Naive thymus-derived CD4-positive, alpha-beta T cell (primary cell): ENCODE measurements at regions not wholly inside any gene's neighbourhood (a gene's known extent, or its start where the extent isn't known, plus 50 kb on each side); places are given as distances from the start of the nearest gene placed in this dataset.

Experiments used
- ATAC-seq: fragments of 150-1000 bp; cut with Tn5 transposase; 2 replicates; pipeline ENCODE4 v1.10.0; 2021; ENCODE audit warnings: mild to moderate bottlenecking, moderate library complexity
- CTCF ChIA-PET: fragments of 350-600 bp; sonication (Branson Sonifier 250); formaldehyde crosslinking; loops from one replicate; lab custom pipeline; 2021; ENCODE audit warnings: antibody characterized with exemption; lab: Charles Lee
- POLR2A ChIA-PET: fragments of 350-600 bp; sonication (Branson Sonifier 250); formaldehyde crosslinking; loops from one replicate; lab custom pipeline; 2021; ENCODE audit warnings: antibody characterized with exemption, inconsistent platforms; lab: Charles Lee
- DNase-seq, 9 donors: peaks; one replicate each; pipeline versions ENCODE4 v3.0.0 to v3.0.0-alpha.2; 2020 to 2022; ENCODE audit warnings: mixed read lengths in 1 of 9
- H3K27ac ChIP-seq: one replicate; pipeline ENCODE4 v1.7.0; 2013; ENCODE audit warnings: mild to moderate bottlenecking, low read depth, low read length, moderate library complexity
- H3K27me3 ChIP-seq, 2 donors: one replicate each; pipeline ENCODE4 v1.7.0; 2013; ENCODE audit warnings: low read length in 2 of 2, mild to moderate bottlenecking in 2 of 2, moderate library complexity in 2 of 2; ENCODE audit not compliant: control insufficient read depth in 2 of 2, insufficient read depth in 2 of 2
- H3K36me3 ChIP-seq, 3 experiments: 1 replicate in 2 of 3; 2 replicates in 1 of 3; pipeline ENCODE4 v1.7.0; 2013; ENCODE audit warnings: low read length in 3 of 3, mild to moderate bottlenecking in 3 of 3, moderate library complexity in 1 of 3; ENCODE audit not compliant: insufficient read depth in 3 of 3, control insufficient read depth in 2 of 3
- H3K4me1 ChIP-seq, 2 donors: one replicate each; pipeline ENCODE4 v1.7.0; 2013; ENCODE audit warnings: low read length in 2 of 2, mild to moderate bottlenecking in 2 of 2, moderate library complexity in 1 of 2; ENCODE audit not compliant: control insufficient read depth in 2 of 2, insufficient read depth in 2 of 2
- H3K4me3 ChIP-seq: 2 replicates; pipeline ENCODE4 v1.7.0; 2013; ENCODE audit warnings: mild to moderate bottlenecking, low read length
- H3K9me3 ChIP-seq, 3 experiments: 1 replicate in 2 of 3; 2 replicates in 1 of 3; pipeline ENCODE4 v1.7.0; 2013; ENCODE audit warnings: low read length in 3 of 3; ENCODE audit not compliant: control insufficient read depth in 2 of 3
- H3K27ac Mint-ChIP-seq, 9 donors: one replicate each; pipeline ENCODE4 v1.8.0; 2020 to 2022; ENCODE audit warnings: mixed read lengths in 9 of 9, mild to moderate bottlenecking in 8 of 9, moderate library complexity in 5 of 9, inconsistent platforms in 2 of 9
- H3K27me3 Mint-ChIP-seq, 5 donors: one replicate each; pipeline ENCODE4 v1.8.0; 2021 to 2022; ENCODE audit warnings: mixed read lengths in 5 of 5, mild to moderate bottlenecking in 1 of 5
- H3K36me3 Mint-ChIP-seq, 5 donors: one replicate each; pipeline ENCODE4 v1.8.0; 2020 to 2022; ENCODE audit warnings: mixed read lengths in 5 of 5, mild to moderate bottlenecking in 3 of 5, inconsistent platforms in 1 of 5
- H3K4me1 Mint-ChIP-seq, 7 donors: one replicate each; pipeline ENCODE4 v1.8.0; 2020 to 2022; ENCODE audit warnings: mixed read lengths in 7 of 7, mild to moderate bottlenecking in 3 of 7, inconsistent platforms in 1 of 7
- H3K4me3 Mint-ChIP-seq, 10 donors: one replicate each; pipeline ENCODE4 v1.8.0; 2020 to 2022; ENCODE audit warnings: mild to moderate bottlenecking in 10 of 10, mixed read lengths in 10 of 10, moderate library complexity in 6 of 10, inconsistent platforms in 2 of 10
- H3K9me3 Mint-ChIP-seq, 11 donors: one replicate each; pipeline ENCODE4 v1.8.0; 2020 to 2022; ENCODE audit warnings: mixed read lengths in 11 of 11, mild to moderate bottlenecking in 4 of 11, inconsistent platforms in 1 of 11, moderate library complexity in 1 of 11
- intact Hi-C, 2 donors: fragments of 100-400 bp; cut with micrococcal nuclease; formaldehyde crosslinking; loops; one replicate each; pipeline ENCODE4 v1.15.1; 2023

- ChIA-PET POLR2A (no interaction called here), CTCF (no interaction called here)
- Mint-ChIP-seq H3K9me3 (peaks cover 0 to 2% (median 0%) of the 10 kb centered on the region in 11 donors), H3K27me3 (peaks cover 0 to 10% (median 0%) of the 10 kb centered on the region in 5 donors), H3K4me3 (no peak overlapping the region), H3K36me3 (no peaks in the 10 kb centered on the region), H3K4me1 (no peaks in the 10 kb centered on the region), H3K27ac (no peak overlapping the region)
- H3K27me3 ChIP-seq: no peaks in the 10 kb centered on the region
- intact Hi-C loops: no loop called here
- no peak for DNase-seq
- no peaks in the 10 kb centered on the region for H3K4me1 ChIP-seq
- ATAC-seq: no peak
- no peaks in the 10 kb centered on the region for H3K36me3 ChIP-seq
- no peaks in the 10 kb centered on the region for H3K9me3 ChIP-seq
- no peak overlapping the region for H3K27ac ChIP-seq
- no peak overlapping the region for H3K4me3 ChIP-seq
Measured at GRCh38 chr19:31745731-31746130, 396.5 kb upstream of the TSHZ3 start.

- no peaks in the 10 kb centered on the region for H3K27me3 ChIP-seq
- ATAC-seq (no peak), DNase-seq (no peak)
- H3K4me1 ChIP-seq: no peaks in the 10 kb centered on the region
- Mint-ChIP-seq H3K27me3 (peaks cover 0 to 4% (median 0%) of the 10 kb centered on the region in 5 donors), H3K27ac (no peak overlapping the region), H3K4me3 (no peak overlapping the region), H3K9me3 (peaks cover 0 to 17% (median 0%) of the 10 kb centered on the region in 11 donors), H3K36me3 (no peaks in the 10 kb centered on the region), H3K4me1 (no peaks in the 10 kb centered on the region)
- ChIA-PET CTCF (no interaction called here), POLR2A (no interaction called here)
- H3K4me3 ChIP-seq: no peak overlapping the region
- intact Hi-C loops: no loop called here
- H3K36me3 ChIP-seq: no peaks in the 10 kb centered on the region
- H3K9me3 ChIP-seq: no peaks in the 10 kb centered on the region
- no peak overlapping the region for H3K27ac ChIP-seq
Measured at GRCh38 chr19:31749231-31749630, 400.0 kb upstream of the TSHZ3 start.

- Mint-ChIP-seq H3K9me3 (peaks cover 0 to 11% (median 3%) of the 10 kb centered on the region in 11 donors), H3K27ac (no peak overlapping the region), H3K27me3 (peaks cover 0 to 6% (median 4%) of the 10 kb centered on the region in 5 donors), H3K4me1 (no peaks in the 10 kb centered on the region), H3K36me3 (no peaks in the 10 kb centered on the region), H3K4me3 (no peak overlapping the region)
- Histone ChIP-seq H3K9me3 (peaks cover 0 to 3% (median 0%) of the 10 kb centered on the region in 3 experiments), H3K4me3 (no peak overlapping the region), H3K4me1 (no peaks in the 10 kb centered on the region), H3K27me3 (no peaks in the 10 kb centered on the region), H3K36me3 (no peaks in the 10 kb centered on the region), H3K27ac (no peak overlapping the region)
- ChIA-PET CTCF (no interaction called here), POLR2A (no interaction called here)
- intact Hi-C loops: no loop called here
- ATAC-seq (no peak), DNase-seq (no peak)
Measured at GRCh38 chr19:31759359-31759758, 410.1 kb upstream of the TSHZ3 start.

- CTCF ChIA-PET: no interaction called here
- H3K9me3 Mint-ChIP-seq: peaks cover 1 to 20% (median 11%) of the 10 kb centered on the region in 11 donors
Measured at GRCh38 chr19:31761281-31761913, 412.2 kb upstream of the TSHZ3 start.

GRCh38 chr19:31770223-31770622 lies 421.0 kb upstream of the TSHZ3 start:
- Mint-ChIP-seq H3K27ac (no peak overlapping the region), H3K4me3 (no peak overlapping the region), H3K36me3 (no peaks in the 10 kb centered on the region), H3K27me3 (peaks cover 0 to 13% (median 8%) of the 10 kb centered on the region in 5 donors), H3K4me1 (no peaks in the 10 kb centered on the region), H3K9me3 (peaks cover 0 to 14% (median 5%) of the 10 kb centered on the region in 11 donors)
- intact Hi-C loops: no loop called here
- Histone ChIP-seq H3K4me1 (no peaks in the 10 kb centered on the region), H3K36me3 (no peaks in the 10 kb centered on the region), H3K27me3 (no peaks in the 10 kb centered on the region), H3K9me3 (no peaks in the 10 kb centered on the region), H3K27ac (no peak overlapping the region), H3K4me3 (no peak overlapping the region)
- ChIA-PET POLR2A (no interaction called here), CTCF (no interaction called here)
- DNase-seq: no peak
- no peak for ATAC-seq

More at GRCh38 chr19:31761281-31761913, 412.2 kb upstream of the TSHZ3 start:
- no peaks in the 10 kb centered on the region for H3K27me3 ChIP-seq
- peaks cover 0 to 3% (median 0%) of the 10 kb centered on the region in 3 experiments for H3K9me3 ChIP-seq
- DNase-seq (no peak), ATAC-seq (no peak)
- intact Hi-C loops: no loop called here
- no peak overlapping the region for H3K27ac ChIP-seq
- H3K4me3 Mint-ChIP-seq: no peak overlapping the region
- H3K4me1 Mint-ChIP-seq: no peaks in the 10 kb centered on the region
- H3K4me1 ChIP-seq: no peaks in the 10 kb centered on the region
- H3K36me3 Mint-ChIP-seq: peaks cover 0 to 5% (median 0%) of the 10 kb centered on the region in 5 donors
- POLR2A ChIA-PET: no interaction called here
- H3K27me3 Mint-ChIP-seq: peaks cover 0 to 17% (median 5%) of the 10 kb centered on the region in 5 donors
- no peak overlapping the region for H3K27ac Mint-ChIP-seq
- H3K4me3 ChIP-seq: no peak overlapping the region
- H3K36me3 ChIP-seq: no peaks in the 10 kb centered on the region

GRCh38 chr19:31772915-31773314 lies 423.7 kb upstream of the TSHZ3 start:
- H3K27me3 ChIP-seq: no peaks in the 10 kb centered on the region
- no peak overlapping the region for H3K27ac Mint-ChIP-seq
- no peaks in the 10 kb centered on the region for H3K4me1 Mint-ChIP-seq
- no peaks in the 10 kb centered on the region for H3K9me3 ChIP-seq
- H3K27ac ChIP-seq: no peak overlapping the region
- POLR2A ChIA-PET: no interaction called here
- no peaks in the 10 kb centered on the region for H3K36me3 ChIP-seq
- peaks cover 0 to 3% (median 0%) of the 10 kb centered on the region in 11 donors for H3K9me3 Mint-ChIP-seq
- no peaks in the 10 kb centered on the region for H3K4me1 ChIP-seq
- CTCF ChIA-PET: no interaction called here
- no peak overlapping the region for H3K4me3 ChIP-seq
- no peak for DNase-seq
- no peak for ATAC-seq
- H3K4me3 Mint-ChIP-seq: no peak overlapping the region
- intact Hi-C loops: no loop called here
- H3K27me3 Mint-ChIP-seq: peaks cover 0 to 8% (median 3%) of the 10 kb centered on the region in 5 donors
- no peaks in the 10 kb centered on the region for H3K36me3 Mint-ChIP-seq

- Mint-ChIP-seq H3K27ac (no peak overlapping the region), H3K9me3 (peaks cover 0 to 3% (median 0%) of the 10 kb centered on the region in 11 donors), H3K36me3 (no peaks in the 10 kb centered on the region), H3K27me3 (peaks cover 0 to 9% (median 0%) of the 10 kb centered on the region in 5 donors), H3K4me3 (no peak overlapping the region), H3K4me1 (peaks cover 0 to 1% (median 0%) of the 10 kb centered on the region in 7 donors)
- Histone ChIP-seq H3K4me1 (no peaks in the 10 kb centered on the region), H3K4me3 (no peak overlapping the region), H3K36me3 (no peaks in the 10 kb centered on the region), H3K27ac (no peak overlapping the region), H3K27me3 (no peaks in the 10 kb centered on the region), H3K9me3 (no peaks in the 10 kb centered on the region)
- ChIA-PET POLR2A (no interaction called here), CTCF (no interaction called here)
- DNase-seq (no peak), ATAC-seq (no peak)
- intact Hi-C loops: no loop called here
Measured at GRCh38 chr19:31781542-31781941, 432.3 kb upstream of the TSHZ3 start.
